ENCODE measurements at regions not wholly inside any gene's neighbourhood (a gene's known extent, or its start where the extent isn't known, plus 50 kb on each side); places are given as distances from the start of the nearest gene placed in this dataset.

- TF ChIP-seq CTCF (IDR thresholded peaks at IDR 0.05; ENCODE audit: control extremely low read depth, extremely low read depth, low read depth, missing control alignments) = no peak
- POLR2A ChIA-PET = no interaction called here
Observed at GRCh38 chr12:13583630-13584029, 387.1 kb downstream of the EMP1 start.

GRCh38 chr12:13582421-13582820, 385.9 kb downstream of the EMP1 start:
- TF ChIP-seq CTCF (IDR thresholded peaks at IDR 0.05; ENCODE audit: control extremely low read depth, extremely low read depth, low read depth, missing control alignments) = no peak
- ChIA-PET POLR2A (no interaction called here), CTCF (interaction anchor here (1.2 to 1.3 kb wide), 2 partner anchors 20 to 29 kb away, joined by 3 read pairs; no protein-coding TSS in a partner anchor)
- DNase-seq (ENCODE audit: extremely low spot score) = no peak

More at GRCh38 chr12:13583630-13584029, 387.1 kb downstream of the EMP1 start:
- CTCF ChIA-PET = interaction anchor here (1.3 kb wide), 1 partner anchor 27 kb away, joined by 3 read pairs; no protein-coding TSS in a partner anchor
- no peak for DNase-seq (ENCODE audit: extremely low spot score)

- POLR2A ChIA-PET = no interaction called here
- DNase-seq (ENCODE audit: extremely low spot score) = no peak
- CTCF ChIA-PET = interaction anchor here (1.2 kb wide), 1 partner anchor 19 kb away, joined by 3 read pairs; no protein-coding TSS in a partner anchor
- no peak for TF ChIP-seq CTCF (IDR thresholded peaks at IDR 0.05; ENCODE audit: control extremely low read depth, extremely low read depth, low read depth, missing control alignments)
Observed at GRCh38 chr12:13581031-13581430, 384.5 kb downstream of the EMP1 start.

- no peak for TF ChIP-seq CTCF (IDR thresholded peaks at IDR 0.05; ENCODE audit: control extremely low read depth, extremely low read depth, low read depth, missing control alignments)
- DNase-seq (ENCODE audit: extremely low spot score) = no peak
- ChIA-PET CTCF (interaction anchor here (1.2 to 1.5 kb wide), 2 partner anchors 9 to 12 kb away, joined by 3 to 4 read pairs; no protein-coding TSS in a partner anchor), POLR2A (no interaction called here)
Observed at GRCh38 chr12:13580206-13580605, 383.7 kb downstream of the EMP1 start.

GRCh38 chr12:13576935-13577500, 380.5 kb downstream of the EMP1 start:
- CTCF ChIA-PET = interaction anchor here (0.7 kb wide), 1 partner anchor 26 kb away, joined by 3 read pairs; no protein-coding TSS in a partner anchor
- no peak for TF ChIP-seq CTCF (IDR thresholded peaks at IDR 0.05; ENCODE audit: control extremely low read depth, extremely low read depth, low read depth, missing control alignments)
- POLR2A ChIA-PET = interaction anchor here (0.6 kb wide), 1 partner anchor 429 kb away, joined by 3 read pairs; no protein-coding TSS in a partner anchor
- no peak for DNase-seq (ENCODE audit: extremely low spot score)

- POLR2A ChIA-PET = no interaction called here
- CTCF ChIA-PET = interaction anchor here (1.0 to 2.6 kb wide), 3 partner anchors 8 to 22 kb away, joined by 3 to 6 read pairs (median 6); no protein-coding TSS in a partner anchor
- DNase-seq (ENCODE audit: extremely low spot score) = no peak
- no peak for TF ChIP-seq CTCF (IDR thresholded peaks at IDR 0.05; ENCODE audit: control extremely low read depth, extremely low read depth, low read depth, missing control alignments)
Observed at GRCh38 chr12:13573698-13574321, 377.3 kb downstream of the EMP1 start.

All from GM10248 (cell line).